HEK293 (cell line): ENCODE measurements at regions not wholly inside any gene's neighbourhood (a gene's known extent, or its start where the extent isn't known, plus 50 kb on each side); places are given as distances from the start of the nearest gene placed in this dataset.

Source experiments
- CTCF ChIA-PET: fragments of 350-600 bp; formaldehyde crosslinking; extraction: SDS; loops from one replicate; lab custom pipeline; 2021; ENCODE audit warnings: antibody characterized with exemption; lab: Yijun Ruan, JAX
- POLR2A ChIA-PET: fragments of 300-600 bp; formaldehyde crosslinking; extraction: SDS; loops from one replicate; lab custom pipeline; 2020; ENCODE audit warnings: antibody characterized with exemption, inconsistent platforms; lab: Yijun Ruan, JAX
- H3K27ac ChIP-seq: fragments of 200-500 bp; sonication (Bioruptor generic); 2 replicates; pipeline ENCODE4 v1.5.1; 2014; ENCODE audit warnings: low read depth, low read length, control low read depth, inconsistent platforms; ENCODE audit errors: extremely low read depth
- H3K36me3 ChIP-seq, 2 experiments: fragments of 200-500 bp in 1 of 2; sonication (Bioruptor generic) in 1 of 2; 1 replicate in 1 of 2; 2 replicates in 1 of 2; pipeline ENCODE4 v1.5.1; 2014 to 2017; ENCODE audit warnings: inconsistent platforms in 2 of 2, low read length in 2 of 2; ENCODE audit not compliant: control insufficient read depth in 2 of 2, insufficient read depth in 1 of 2
- H3K4me1 ChIP-seq: fragments of 200-500 bp; sonication (Bioruptor generic); 2 replicates; pipeline ENCODE4 v1.5.1; 2014; ENCODE audit warnings: mild to moderate bottlenecking, low read length, inconsistent platforms; ENCODE audit not compliant: control insufficient read depth, insufficient read depth
- H3K4me3 ChIP-seq: 2 replicates; pipeline ENCODE4 v1.5.1; 2011; ENCODE audit warnings: low read depth, mild to moderate bottlenecking, control low read depth, low read length, moderate library complexity
- H3K9me3 ChIP-seq: fragments of 200-500 bp; sonication (Bioruptor generic); 2 replicates; pipeline ENCODE4 v1.5.1; 2014; ENCODE audit warnings: low read depth, low read length, inconsistent platforms; ENCODE audit not compliant: control insufficient read depth, insufficient read depth
- REPIN1 ChIP-seq: fragments of 450-650 bp; formaldehyde crosslinking; IDR thresholded peaks from 2 replicates; pipeline ENCODE4 v1.5.1; 2017; ENCODE audit warnings: missing biosample characterization, missing genetic modification characterization, low read depth
- SP7 ChIP-seq: fragments of 450-650 bp; formaldehyde crosslinking; IDR thresholded peaks from 2 replicates; pipeline ENCODE4 v1.5.1; 2016; ENCODE audit warnings: missing biosample characterization, missing genetic modification characterization
- TRIM28 ChIP-seq: IDR thresholded peaks from 2 replicates; pipeline ENCODE4 v1.6.1; 2011; ENCODE audit warnings: low read length, control low read depth, borderline replicate concordance
- ZBTB7A ChIP-seq: fragments of 450-650 bp; formaldehyde crosslinking; IDR thresholded peaks from 2 replicates; pipeline ENCODE4 v1.5.1; 2016; ENCODE audit warnings: low read depth, missing biosample characterization, missing genetic modification characterization
- ZFHX2 ChIP-seq: fragments of 450-650 bp; formaldehyde crosslinking; conservative IDR thresholded peaks from 2 replicates; pipeline ENCODE4 v1.5.1; 2016; ENCODE audit warnings: missing biosample characterization, missing genetic modification characterization
- ZIC2 ChIP-seq: fragments of 450-650 bp; formaldehyde crosslinking; IDR thresholded peaks from 2 replicates; pipeline ENCODE4 v1.5.1; 2016; ENCODE audit warnings: missing biosample characterization, missing genetic modification characterization
- ZNF175 ChIP-seq: fragments of 450-650 bp; formaldehyde crosslinking; IDR thresholded peaks from 2 replicates; pipeline ENCODE4 v1.5.1; 2016; ENCODE audit warnings: missing biosample characterization, missing genetic modification characterization
- ZNF335 ChIP-seq: fragments of 450-650 bp; formaldehyde crosslinking; conservative IDR thresholded peaks from 2 replicates; pipeline ENCODE4 v1.5.1; 2016; ENCODE audit warnings: missing biosample characterization, missing genetic modification characterization
- ZNF341 ChIP-seq: fragments of 450-650 bp; formaldehyde crosslinking; IDR thresholded peaks from 2 replicates; pipeline ENCODE4; 2016; ENCODE audit warnings: low read depth, missing biosample characterization, missing genetic modification characterization
- ZNF610 ChIP-seq: fragments of 450-650 bp; formaldehyde crosslinking; IDR thresholded peaks from 2 replicates; pipeline ENCODE4 v1.5.1; 2016; ENCODE audit warnings: missing biosample characterization, missing genetic modification characterization, borderline replicate concordance
- ZNF654 ChIP-seq: fragments of 450-650 bp; formaldehyde crosslinking; IDR thresholded peaks from 2 replicates; pipeline ENCODE4 v1.5.1; 2016; ENCODE audit warnings: low read depth, missing biosample characterization, missing genetic modification characterization
- ZNF658 ChIP-seq: fragments of 450-650 bp; formaldehyde crosslinking; IDR thresholded peaks from 2 replicates; pipeline ENCODE4; 2016; ENCODE audit warnings: missing biosample characterization, missing genetic modification characterization
- TF ChIP-seq, protein P1 (sequence below): fragments of 450-650 bp; formaldehyde crosslinking; optimal IDR thresholded peaks from 2 replicates; pipeline ENCODE3; 2016; ENCODE audit warnings: missing biosample characterization, mild to moderate bottlenecking, missing genetic modification characterization
- TF ChIP-seq, protein P2 (sequence below): fragments of 450-650 bp; formaldehyde crosslinking; IDR thresholded peaks from 2 replicates; pipeline ENCODE4 v1.5.1; 2017; ENCODE audit warnings: missing biosample characterization, missing genetic modification characterization
- TF ChIP-seq, protein P3 (sequence below): fragments of 450-650 bp; formaldehyde crosslinking; IDR thresholded peaks from 2 replicates; pipeline ENCODE4 v1.5.1; 2016; ENCODE audit warnings: missing biosample characterization, missing genetic modification characterization
- TF ChIP-seq, protein P4 (sequence below): fragments of 450-650 bp; formaldehyde crosslinking; IDR thresholded peaks from 2 replicates; pipeline ENCODE4 v1.5.1; 2017; ENCODE audit warnings: missing biosample characterization, missing genetic modification characterization
- TF ChIP-seq, protein P5 (sequence below): sonication (generic); formaldehyde crosslinking; IDR thresholded peaks from 2 replicates; pipeline ENCODE4 v1.8.1; 2022; ENCODE audit warnings: mild to moderate bottlenecking, moderate library complexity, missing genetic modification reagents

DNA sequence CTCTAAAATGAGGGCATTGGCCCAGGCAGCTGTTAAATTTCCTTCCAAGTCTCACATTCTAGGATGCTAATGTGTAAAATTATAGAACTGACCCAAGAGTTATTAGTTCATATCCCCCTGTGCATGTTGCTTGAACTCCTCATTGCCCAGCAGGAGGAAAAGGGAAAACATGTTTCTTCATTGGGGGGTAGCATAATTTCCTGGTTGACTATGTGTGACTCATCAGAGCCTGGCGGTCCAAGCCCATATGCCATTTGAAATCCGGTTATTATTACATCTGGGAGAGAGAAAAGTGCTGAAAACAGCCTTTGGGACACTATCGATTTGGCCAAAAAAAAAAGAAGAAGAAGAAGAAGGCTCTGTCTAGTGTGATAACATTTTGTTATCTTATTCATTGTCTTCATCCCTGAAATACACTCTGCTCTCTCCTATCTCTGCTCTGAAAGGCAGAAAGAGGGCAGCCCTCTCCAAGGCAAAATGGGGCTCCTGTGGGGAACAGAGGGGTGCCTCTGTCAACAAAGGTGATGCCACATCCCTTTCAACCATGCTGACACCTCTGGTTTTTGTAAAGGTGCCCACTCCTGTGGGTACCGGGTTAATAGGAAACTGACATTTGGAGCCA lies 114.2 kb downstream of the DAD1 start:
- Histone ChIP-seq H3K27ac (no peak overlapping the region), H3K4me3 (no peak overlapping the region), H3K9me3 (no peaks in the 10 kb centered on the region), H3K36me3 (no peaks in the 10 kb centered on the region), H3K4me1 (peaks cover 9% of the 10 kb centered on the region)
- CTCF ChIA-PET: interaction anchor here (0.6 to 7.1 kb wide), 7 partner anchors 10 to 155 kb away, joined by 3 to 209 read pairs (median 4); no protein-coding TSS in a partner anchor
- TF ChIP-seq ZNF335 (tag by site-specific recombination) (peak; percentile 34; the same call in 1 of the 2 replicates), ZIC2 (tag by site-specific recombination) (peak; percentile 75), ZNF341 (tag by site-specific recombination) (no peak)
- TF ChIP-seq, protein P1, sequence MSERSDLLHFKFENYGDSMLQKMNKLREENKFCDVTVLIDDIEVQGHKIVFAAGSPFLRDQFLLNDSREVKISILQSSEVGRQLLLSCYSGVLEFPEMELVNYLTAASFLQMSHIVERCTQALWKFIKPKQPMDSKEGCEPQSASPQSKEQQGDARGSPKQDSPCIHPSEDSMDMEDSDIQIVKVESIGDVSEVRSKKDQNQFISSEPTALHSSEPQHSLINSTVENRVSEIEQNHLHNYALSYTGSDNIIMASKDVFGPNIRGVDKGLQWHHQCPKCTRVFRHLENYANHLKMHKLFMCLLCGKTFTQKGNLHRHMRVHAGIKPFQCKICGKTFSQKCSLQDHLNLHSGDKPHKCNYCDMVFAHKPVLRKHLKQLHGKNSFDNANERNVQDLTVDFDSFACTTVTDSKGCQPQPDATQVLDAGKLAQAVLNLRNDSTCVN (tag by site-specific recombination): no peak
- POLR2A ChIA-PET: no interaction called here

DNA sequence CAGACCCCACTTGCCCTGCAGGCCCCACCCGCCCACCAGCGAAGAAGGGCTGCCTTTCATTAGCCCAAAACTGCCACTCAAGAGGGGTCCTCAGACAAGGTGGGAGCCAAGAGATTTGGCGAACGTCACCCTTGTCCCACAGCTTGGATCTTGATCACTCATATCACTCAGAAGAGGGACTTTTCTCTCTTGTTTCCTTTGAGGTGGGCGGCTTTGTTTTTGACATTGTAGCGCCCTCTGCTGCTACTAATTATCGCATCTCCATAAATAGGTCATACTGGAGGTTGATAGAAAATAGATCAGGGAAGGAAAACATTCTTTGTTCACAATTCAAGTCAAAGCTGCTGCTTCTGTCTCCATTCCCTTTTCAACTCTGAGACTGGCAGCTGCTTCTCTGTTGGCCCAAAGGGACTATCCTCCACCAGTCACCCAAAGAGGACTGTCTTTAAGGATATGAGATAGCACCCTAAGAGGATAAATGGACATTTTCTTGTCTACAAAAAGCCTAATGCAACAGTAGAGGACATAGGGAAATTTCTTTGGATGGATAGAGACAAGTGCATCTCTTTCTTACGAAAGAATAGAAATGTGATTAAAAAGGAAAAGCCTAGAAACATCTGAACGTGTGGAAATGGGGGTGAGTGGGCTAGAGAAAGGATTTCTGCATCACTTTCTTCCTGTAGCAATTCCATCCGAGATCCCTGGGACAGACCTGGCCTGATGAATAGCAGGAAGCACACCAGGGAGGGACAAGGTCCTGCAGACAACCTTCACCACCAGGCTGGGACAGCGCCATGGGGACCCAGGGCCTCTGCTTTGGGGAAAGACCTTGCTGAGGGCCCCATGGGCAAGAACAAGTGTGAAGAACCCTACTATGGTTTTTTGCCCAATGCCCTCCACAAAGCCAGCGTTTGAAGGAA lies 115.8 kb downstream of the DAD1 start:
- Histone ChIP-seq H3K27ac (no peak overlapping the region), H3K4me1 (no peaks in the 10 kb centered on the region; the same call in 1 of the 2 replicates), H3K4me3 (no peak overlapping the region), H3K36me3 (no peaks in the 10 kb centered on the region), H3K9me3 (no peaks in the 10 kb centered on the region)
- POLR2A ChIA-PET: no interaction called here
- TF ChIP-seq ZNF175 (no peak), ZNF658 (tag by site-specific recombination) (no peak), TRIM28 (no peak), ZNF654 (tag by site-specific recombination) (peak; percentile 72), SP7 (tag by site-specific recombination) (no peak), ZNF610 (no peak), REPIN1 (no peak), ZBTB7A (tag by site-specific recombination) (no peak), ZFHX2 (tag by site-specific recombination) (peak; percentile 54)
- TF ChIP-seq, protein P2, sequence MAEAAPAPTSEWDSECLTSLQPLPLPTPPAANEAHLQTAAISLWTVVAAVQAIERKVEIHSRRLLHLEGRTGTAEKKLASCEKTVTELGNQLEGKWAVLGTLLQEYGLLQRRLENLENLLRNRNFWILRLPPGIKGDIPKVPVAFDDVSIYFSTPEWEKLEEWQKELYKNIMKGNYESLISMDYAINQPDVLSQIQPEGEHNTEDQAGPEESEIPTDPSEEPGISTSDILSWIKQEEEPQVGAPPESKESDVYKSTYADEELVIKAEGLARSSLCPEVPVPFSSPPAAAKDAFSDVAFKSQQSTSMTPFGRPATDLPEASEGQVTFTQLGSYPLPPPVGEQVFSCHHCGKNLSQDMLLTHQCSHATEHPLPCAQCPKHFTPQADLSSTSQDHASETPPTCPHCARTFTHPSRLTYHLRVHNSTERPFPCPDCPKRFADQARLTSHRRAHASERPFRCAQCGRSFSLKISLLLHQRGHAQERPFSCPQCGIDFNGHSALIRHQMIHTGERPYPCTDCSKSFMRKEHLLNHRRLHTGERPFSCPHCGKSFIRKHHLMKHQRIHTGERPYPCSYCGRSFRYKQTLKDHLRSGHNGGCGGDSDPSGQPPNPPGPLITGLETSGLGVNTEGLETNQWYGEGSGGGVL (tag by site-specific recombination): no peak
- TF ChIP-seq, protein P3, sequence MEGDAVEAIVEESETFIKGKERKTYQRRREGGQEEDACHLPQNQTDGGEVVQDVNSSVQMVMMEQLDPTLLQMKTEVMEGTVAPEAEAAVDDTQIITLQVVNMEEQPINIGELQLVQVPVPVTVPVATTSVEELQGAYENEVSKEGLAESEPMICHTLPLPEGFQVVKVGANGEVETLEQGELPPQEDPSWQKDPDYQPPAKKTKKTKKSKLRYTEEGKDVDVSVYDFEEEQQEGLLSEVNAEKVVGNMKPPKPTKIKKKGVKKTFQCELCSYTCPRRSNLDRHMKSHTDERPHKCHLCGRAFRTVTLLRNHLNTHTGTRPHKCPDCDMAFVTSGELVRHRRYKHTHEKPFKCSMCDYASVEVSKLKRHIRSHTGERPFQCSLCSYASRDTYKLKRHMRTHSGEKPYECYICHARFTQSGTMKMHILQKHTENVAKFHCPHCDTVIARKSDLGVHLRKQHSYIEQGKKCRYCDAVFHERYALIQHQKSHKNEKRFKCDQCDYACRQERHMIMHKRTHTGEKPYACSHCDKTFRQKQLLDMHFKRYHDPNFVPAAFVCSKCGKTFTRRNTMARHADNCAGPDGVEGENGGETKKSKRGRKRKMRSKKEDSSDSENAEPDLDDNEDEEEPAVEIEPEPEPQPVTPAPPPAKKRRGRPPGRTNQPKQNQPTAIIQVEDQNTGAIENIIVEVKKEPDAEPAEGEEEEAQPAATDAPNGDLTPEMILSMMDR: peak; percentile 63; the same call in 1 of the 2 replicates
- TF ChIP-seq, protein P4, sequence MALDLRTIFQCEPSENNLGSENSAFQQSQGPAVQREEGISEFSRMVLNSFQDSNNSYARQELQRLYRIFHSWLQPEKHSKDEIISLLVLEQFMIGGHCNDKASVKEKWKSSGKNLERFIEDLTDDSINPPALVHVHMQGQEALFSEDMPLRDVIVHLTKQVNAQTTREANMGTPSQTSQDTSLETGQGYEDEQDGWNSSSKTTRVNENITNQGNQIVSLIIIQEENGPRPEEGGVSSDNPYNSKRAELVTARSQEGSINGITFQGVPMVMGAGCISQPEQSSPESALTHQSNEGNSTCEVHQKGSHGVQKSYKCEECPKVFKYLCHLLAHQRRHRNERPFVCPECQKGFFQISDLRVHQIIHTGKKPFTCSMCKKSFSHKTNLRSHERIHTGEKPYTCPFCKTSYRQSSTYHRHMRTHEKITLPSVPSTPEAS (tag by site-specific recombination): no peak
- TF ChIP-seq, protein P5, sequence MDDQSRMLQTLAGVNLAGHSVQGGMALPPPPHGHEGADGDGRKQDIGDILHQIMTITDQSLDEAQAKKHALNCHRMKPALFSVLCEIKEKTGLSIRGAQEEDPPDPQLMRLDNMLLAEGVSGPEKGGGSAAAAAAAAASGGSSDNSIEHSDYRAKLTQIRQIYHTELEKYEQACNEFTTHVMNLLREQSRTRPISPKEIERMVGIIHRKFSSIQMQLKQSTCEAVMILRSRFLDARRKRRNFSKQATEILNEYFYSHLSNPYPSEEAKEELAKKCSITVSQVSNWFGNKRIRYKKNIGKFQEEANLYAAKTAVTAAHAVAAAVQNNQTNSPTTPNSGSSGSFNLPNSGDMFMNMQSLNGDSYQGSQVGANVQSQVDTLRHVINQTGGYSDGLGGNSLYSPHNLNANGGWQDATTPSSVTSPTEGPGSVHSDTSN (CRISPR knock-in tag): no peak
- CTCF ChIA-PET: interaction anchor here (0.5 to 7.1 kb wide), 40 partner anchors 9 to 739 kb away, joined by 3 to 209 read pairs (median 4); no protein-coding TSS in a partner anchor
